ENCODE measurements at regions not wholly inside any gene's neighbourhood (a gene's known extent, or its start where the extent isn't known, plus 50 kb on each side); places are given as distances from the start of the nearest gene placed in this dataset.

GRCh38 chr6:121694801-121695251, 259.4 kb downstream of the GJA1 start:
- TF ChIP-seq CTCF (IDR thresholded peaks at IDR 0.05) (no peak), EZH2phosphoT487 (IDR thresholded peaks at IDR 0.05) (no peak), EZH2 (IDR thresholded peaks at IDR 0.05) (no peak)
- Mint-ChIP-seq H3K27me3 (ENCODE audit: insufficient read depth, low read depth) (no peaks in the 10 kb centered on the region), H3K27ac (no peak overlapping the region), H3K4me3 (no peak overlapping the region), H3K4me1 (peaks cover 10% of the 10 kb centered on the region), H3K36me3 (no peaks in the 10 kb centered on the region), H3K9me3 (peaks cover 2% of the 10 kb centered on the region)
- Histone ChIP-seq H3F3A (ENCODE audit: low read depth) (no peaks in the 10 kb centered on the region), H3K36me3 (no peaks in the 10 kb centered on the region), H2AFZ (replicated peaks) (no peak overlapping the region), H3K9ac (no peak overlapping the region), H3K4me2 (no peak overlapping the region), H4K20me1 (ENCODE audit: low read depth) (no peaks in the 10 kb centered on the region), H3K4me3 (no peak overlapping the region), H3K27me3 (no peaks in the 10 kb centered on the region), H3K4me1 (no peaks in the 10 kb centered on the region), H3K27ac (no peak overlapping the region), H3K9me3 (ENCODE audit: low read depth) (no peaks in the 10 kb centered on the region), H3K79me2 (ENCODE audit: low read depth) (no peaks in the 10 kb centered on the region)
- no peak for DNase-seq (ENCODE audit: low spot score)

DNA sequence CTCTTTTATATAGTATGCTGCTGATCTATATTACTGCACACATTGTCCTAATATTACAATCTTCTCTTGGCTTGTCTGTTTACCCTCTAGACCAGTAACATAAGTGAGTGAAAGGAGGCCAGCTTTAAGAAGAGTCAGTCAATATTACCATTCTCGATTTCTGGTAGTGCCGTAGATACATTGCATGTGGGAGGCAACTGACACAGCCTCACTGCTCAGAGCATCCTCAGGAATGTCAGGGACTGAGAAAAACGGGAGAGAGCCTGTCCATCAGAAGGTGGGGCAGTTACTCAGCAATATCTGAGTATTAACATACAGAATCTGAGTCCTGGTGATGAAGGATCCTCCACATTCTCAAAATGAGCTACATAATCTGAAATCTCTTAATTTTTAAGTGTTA, 259.9 kb downstream of the GJA1 start:
- Histone ChIP-seq H3K4me3 (no peak overlapping the region), H3K4me1 (no peaks in the 10 kb centered on the region), H4K20me1 (ENCODE audit: low read depth) (no peaks in the 10 kb centered on the region), H3K27ac (no peak overlapping the region), H3K79me2 (ENCODE audit: low read depth) (no peaks in the 10 kb centered on the region), H3K27me3 (no peaks in the 10 kb centered on the region), H3F3A (ENCODE audit: low read depth) (no peaks in the 10 kb centered on the region), H3K4me2 (no peak overlapping the region), H3K9me3 (ENCODE audit: low read depth) (no peaks in the 10 kb centered on the region), H3K36me3 (no peaks in the 10 kb centered on the region), H3K9ac (no peak overlapping the region), H2AFZ (replicated peaks) (no peak overlapping the region)
- no peak for TF ChIP-seq EZH2phosphoT487 (IDR thresholded peaks at IDR 0.05)
- TF ChIP-seq CTCF (IDR thresholded peaks at IDR 0.05), result no peak
- TF ChIP-seq EZH2 (IDR thresholded peaks at IDR 0.05), result no peak
- H3K4me3 Mint-ChIP-seq, result no peak overlapping the region
- H3K27ac Mint-ChIP-seq, result no peak overlapping the region
- DNase-seq (ENCODE audit: low spot score), result no peak
- no peaks in the 10 kb centered on the region for H3K27me3 Mint-ChIP-seq (ENCODE audit: insufficient read depth, low read depth)
- H3K9me3 Mint-ChIP-seq, result peaks cover 2% of the 10 kb centered on the region
- H3K4me1 Mint-ChIP-seq, result peaks cover 9% of the 10 kb centered on the region
- no peaks in the 10 kb centered on the region for H3K36me3 Mint-ChIP-seq

DNA sequence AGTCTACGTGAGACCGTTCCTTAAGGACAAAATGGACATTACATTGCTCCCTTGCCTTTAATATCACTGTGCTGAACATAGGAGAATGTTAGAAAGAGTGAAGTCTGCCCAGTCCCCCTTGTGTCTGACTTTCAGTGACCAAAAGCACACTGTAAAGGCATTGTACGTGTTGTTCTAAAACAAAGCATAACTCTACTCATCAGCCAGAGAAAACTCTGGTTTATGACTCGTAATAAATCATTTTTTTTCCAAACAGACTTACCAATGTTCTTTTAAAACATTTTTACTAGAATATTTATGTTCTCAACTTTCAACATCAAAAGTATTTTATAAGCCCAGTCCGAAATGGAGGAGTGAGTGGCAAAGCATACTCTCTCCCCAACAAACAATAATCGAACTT, 262.5 kb downstream of the GJA1 start:
- H3K27me3 Mint-ChIP-seq (ENCODE audit: insufficient read depth, low read depth), result no peaks in the 10 kb centered on the region
- H3K4me1 Mint-ChIP-seq, result peaks cover 9% of the 10 kb centered on the region
- Histone ChIP-seq H3K79me2 (ENCODE audit: low read depth) (no peaks in the 10 kb centered on the region), H3K36me3 (no peaks in the 10 kb centered on the region), H3K4me3 (no peak overlapping the region), H3K9me3 (ENCODE audit: low read depth) (no peaks in the 10 kb centered on the region), H3K27me3 (no peaks in the 10 kb centered on the region), H2AFZ (replicated peaks) (no peak overlapping the region), H3K4me2 (no peak overlapping the region), H3F3A (ENCODE audit: low read depth) (no peaks in the 10 kb centered on the region), H3K4me1 (no peaks in the 10 kb centered on the region), H3K27ac (no peak overlapping the region), H4K20me1 (ENCODE audit: low read depth) (no peaks in the 10 kb centered on the region), H3K9ac (no peak overlapping the region)
- no peak for TF ChIP-seq EZH2phosphoT487 (IDR thresholded peaks at IDR 0.05)
- TF ChIP-seq EZH2 (IDR thresholded peaks at IDR 0.05), result no peak
- TF ChIP-seq CTCF (IDR thresholded peaks at IDR 0.05), result no peak
- DNase-seq (ENCODE audit: low spot score), result no peak
- H3K27ac Mint-ChIP-seq, result no peak overlapping the region
- H3K9me3 Mint-ChIP-seq, result peaks cover 2% of the 10 kb centered on the region
- no peak overlapping the region for H3K4me3 Mint-ChIP-seq
- H3K36me3 Mint-ChIP-seq, result no peaks in the 10 kb centered on the region

Measured in neural progenitor cell (in vitro differentiated cells).